H9 (cell line): ENCODE measurements at regions not wholly inside any gene's neighbourhood (a gene's known extent, or its start where the extent isn't known, plus 50 kb on each side); places are given as distances from the start of the nearest gene placed in this dataset.

ENCODE experiments used
- DNase-seq: peaks from one replicate; pipeline ENCODE4 v3.0.0-alpha.2; 2017
- H2AFZ ChIP-seq: one replicate; pipeline ENCODE4 v1.6.1; 2013; ENCODE audit warnings: mild to moderate bottlenecking, low read length, control low read depth, moderate library complexity
- H2AK5ac ChIP-seq: 2 replicates; pipeline ENCODE4 v1.6.1; 2013; ENCODE audit warnings: low read length, control low read depth, mixed read lengths; ENCODE audit not compliant: insufficient read length
- H2BK120ac ChIP-seq: one replicate; pipeline ENCODE4 v1.6.1; 2013; ENCODE audit warnings: low read depth, mild to moderate bottlenecking, low read length, control low read depth, inconsistent platforms; ENCODE audit not compliant: poor library complexity, severe bottlenecking
- H2BK12ac ChIP-seq: 2 replicates; pipeline ENCODE4 v1.6.1; 2013; ENCODE audit warnings: low read length, control low read depth, mixed read lengths, low read depth; ENCODE audit not compliant: insufficient read length
- H2BK15ac ChIP-seq: 2 replicates; pipeline ENCODE4 v1.6.1; 2013; ENCODE audit warnings: low read depth, low read length, control low read depth
- H2BK20ac ChIP-seq: one replicate; pipeline ENCODE4 v1.6.1; 2013; ENCODE audit warnings: low read depth, mild to moderate bottlenecking, low read length, control low read depth, inconsistent platforms; ENCODE audit not compliant: poor library complexity, severe bottlenecking
- H2BK5ac ChIP-seq: 2 replicates; pipeline ENCODE4 v1.6.1; 2013; ENCODE audit warnings: low read length, control low read depth, mixed read lengths; ENCODE audit not compliant: insufficient read length
- H3K14ac ChIP-seq: 2 replicates; pipeline ENCODE4 v1.6.1; 2013; ENCODE audit warnings: low read length, control low read depth; ENCODE audit not compliant: insufficient read depth
- H3K18ac ChIP-seq: 2 replicates; pipeline ENCODE4 v1.6.1; 2013; ENCODE audit warnings: low read depth, mild to moderate bottlenecking, mixed read lengths, low read length, control low read depth; ENCODE audit not compliant: insufficient read length
- H3K23ac ChIP-seq: 2 replicates; pipeline ENCODE4 v1.6.1; 2013; ENCODE audit warnings: low read length, control low read depth, mixed read lengths, low read depth; ENCODE audit not compliant: insufficient read length
- H3K23me2 ChIP-seq: 2 replicates; pipeline ENCODE4 v1.6.1; 2013; ENCODE audit warnings: low read depth, mild to moderate bottlenecking, mixed read lengths, low read length, control low read depth; ENCODE audit not compliant: insufficient read length, poor library complexity, severe bottlenecking
- H3K27ac ChIP-seq: 2 replicates; pipeline ENCODE4 v1.5.1; 2013; ENCODE audit warnings: low read length, control low read depth, mixed read lengths, low read depth; ENCODE audit not compliant: insufficient read length
- H3K27me3 ChIP-seq: 2 replicates; pipeline ENCODE4 v1.6.1; 2013; ENCODE audit warnings: low read length, control low read depth, inconsistent platforms; ENCODE audit not compliant: insufficient read depth
- H3K4ac ChIP-seq: 2 replicates; pipeline ENCODE4 v1.6.1; 2013; ENCODE audit warnings: low read depth, mild to moderate bottlenecking, control low read depth, inconsistent platforms, low read length, moderate library complexity
- H3K4me1 ChIP-seq: 2 replicates; pipeline ENCODE4 v1.6.1; 2013; ENCODE audit warnings: low read length, control low read depth, inconsistent platforms; ENCODE audit not compliant: insufficient read depth
- H3K4me2 ChIP-seq: 2 replicates; pipeline ENCODE4 v1.6.1; 2013; ENCODE audit warnings: low read length, control low read depth, mixed read lengths; ENCODE audit not compliant: insufficient read length, insufficient read depth
- H3K56ac ChIP-seq: 2 replicates; pipeline ENCODE4 v1.6.1; 2013; ENCODE audit warnings: low read depth, mild to moderate bottlenecking, mixed read lengths, low read length, control low read depth; ENCODE audit not compliant: insufficient read length
- H3K79me1 ChIP-seq: 2 replicates; pipeline ENCODE4 v1.6.1; 2013; ENCODE audit warnings: low read depth, mild to moderate bottlenecking, moderate library complexity, low read length, control low read depth, inconsistent platforms; ENCODE audit not compliant: insufficient read depth, poor library complexity, severe bottlenecking
- H3K79me2 ChIP-seq: 2 replicates; pipeline ENCODE4 v1.6.1; 2013; ENCODE audit warnings: low read length, control low read depth, inconsistent platforms; ENCODE audit not compliant: insufficient read depth
- H3K9ac ChIP-seq: 2 replicates; pipeline ENCODE4 v1.6.1; 2013; ENCODE audit warnings: low read length, control low read depth, mixed read lengths; ENCODE audit not compliant: insufficient read length; ENCODE audit errors: extremely low read depth
- H3K9me3 ChIP-seq: one replicate; pipeline ENCODE4 v1.6.1; 2013; ENCODE audit warnings: low read depth, low read length, inconsistent platforms; ENCODE audit not compliant: control insufficient read depth
- H3T11ph ChIP-seq: one replicate; pipeline ENCODE4 v1.6.1; 2013; ENCODE audit warnings: mild to moderate bottlenecking, low read length, control low read depth, inconsistent platforms
- H4K20me1 ChIP-seq: one replicate; pipeline ENCODE4 v1.6.1; 2013; ENCODE audit not compliant: control insufficient read depth, insufficient read length, insufficient read depth
- H4K5ac ChIP-seq: 2 replicates; pipeline ENCODE4 v1.6.1; 2013; ENCODE audit warnings: low read depth, mild to moderate bottlenecking, mixed read lengths, low read length, control low read depth; ENCODE audit not compliant: insufficient read length
- H4K8ac ChIP-seq: replicated peaks from 2 replicates; pipeline ENCODE4 v1.6.1; 2013; ENCODE audit warnings: low read length, control low read depth, mixed read lengths, low read depth; ENCODE audit not compliant: insufficient read length
- H4K91ac ChIP-seq: 2 replicates; pipeline ENCODE4 v1.6.1; 2013; ENCODE audit warnings: low read depth, mild to moderate bottlenecking, moderate library complexity, mixed read lengths, low read length, control low read depth; ENCODE audit not compliant: insufficient read length
- H3K27ac Mint-ChIP-seq, 3 experiments: 2 replicates in 2 of 3; 3 replicates in 1 of 3; pipeline ENCODE4 v1.8.0; 2020 to 2021; ENCODE audit warnings: mixed read lengths in 3 of 3, mild to moderate bottlenecking in 1 of 3, moderate library complexity in 1 of 3
- H3K27me3 Mint-ChIP-seq: 2 replicates; pipeline ENCODE4 v1.8.0; 2021; ENCODE audit warnings: low read depth, mild to moderate bottlenecking, moderate library complexity, mixed read lengths
- H3K36me3 Mint-ChIP-seq, 3 experiments: 2 replicates in 2 of 3; 3 replicates in 1 of 3; pipeline ENCODE4 v1.8.0; 2020 to 2021; ENCODE audit warnings: low read depth in 3 of 3, mixed read lengths in 3 of 3; ENCODE audit not compliant: insufficient read depth in 1 of 3
- H3K4me1 Mint-ChIP-seq, 2 experiments: 2 replicates each; pipeline ENCODE4 v1.8.0; 2020; ENCODE audit warnings: mixed read lengths in 2 of 2
- H3K4me3 Mint-ChIP-seq, 2 experiments: 2 replicates in 1 of 2; 3 replicates in 1 of 2; pipeline ENCODE4 v1.8.0; 2020 to 2021; ENCODE audit warnings: mild to moderate bottlenecking in 2 of 2, mixed read lengths in 2 of 2, moderate library complexity in 1 of 2
- H3K9me3 Mint-ChIP-seq, 2 experiments: 2 replicates in 1 of 2; 3 replicates in 1 of 2; pipeline ENCODE4 v1.8.0; 2020; ENCODE audit warnings: mild to moderate bottlenecking in 2 of 2, mixed read lengths in 2 of 2, moderate library complexity in 1 of 2
- CTCF ChIP-seq: fragments of 200-600 bp; sonication (generic); conservative IDR thresholded peaks from 3 replicates; pipeline ENCODE4 v1.8.0; 2021; ENCODE audit warnings: antibody characterized with exemption, mild to moderate bottlenecking
- WGBS: extraction: QIAGEN DNeasy Blood & Tissue Kit; methylation state at CpG from one replicate; pipeline ENCODE4 v1.1.7; 2013; ENCODE audit warnings: missing lambda C conversion rate, low lambda C conversion rate, mixed read lengths; ENCODE audit not compliant: insufficient read length; ENCODE audit errors: extremely low coverage; 5-methylcytosine and 5-hydroxymethylcytosine counted together

GRCh38 chr2:176579608-176580007, 310.4 kb downstream of the MTX2 start:
- H3K27me3 ChIP-seq = no peaks in the 10 kb centered on the region
- H3K4me3 Mint-ChIP-seq = no peak overlapping the region
- WGBS = no CpG with 5 or more reads among the region's 6 CpGs
- DNase-seq = no peak
- H3T11ph ChIP-seq = no peak overlapping the region
- H3K36me3 Mint-ChIP-seq = no peaks in the 10 kb centered on the region
- no peaks in the 10 kb centered on the region for H3K9me3 Mint-ChIP-seq
- H3K9ac ChIP-seq = no peak overlapping the region
- no peak overlapping the region for H4K5ac ChIP-seq
- H3K4me1 Mint-ChIP-seq = peaks cover 0 to 4% of the 10 kb centered on the region in 2 experiments; a peak in 1 of 4 replicates
- no peaks in the 10 kb centered on the region for H3K79me1 ChIP-seq
- H2BK120ac ChIP-seq = no peak overlapping the region
- no peak overlapping the region for H3K4me2 ChIP-seq
- H4K91ac ChIP-seq = no peak overlapping the region
- no peak overlapping the region for H3K56ac ChIP-seq
- no peak overlapping the region for H2BK20ac ChIP-seq
- peaks cover 7% of the 10 kb centered on the region for H3K27me3 Mint-ChIP-seq
- H3K4ac ChIP-seq = no peak overlapping the region
- H2BK5ac ChIP-seq = no peak overlapping the region
- no peak overlapping the region for H3K14ac ChIP-seq
- no peak overlapping the region for H2AFZ ChIP-seq
- TF ChIP-seq CTCF = no peak
- H3K79me2 ChIP-seq = no peaks in the 10 kb centered on the region
- no peak overlapping the region for H3K18ac ChIP-seq
- H2BK12ac ChIP-seq = no peak overlapping the region
- H3K23me2 ChIP-seq = no peaks in the 10 kb centered on the region
- no peak overlapping the region for H3K27ac Mint-ChIP-seq
- H4K8ac ChIP-seq = no peak overlapping the region
- H4K20me1 ChIP-seq = no peaks in the 10 kb centered on the region
- no peaks in the 10 kb centered on the region for H3K4me1 ChIP-seq
- no peak overlapping the region for H2BK15ac ChIP-seq
- no peak overlapping the region for H3K27ac ChIP-seq
- no peak overlapping the region for H3K23ac ChIP-seq
- no peaks in the 10 kb centered on the region for H3K9me3 ChIP-seq
- no peak overlapping the region for H2AK5ac ChIP-seq
